ENCODE measurements at regions not wholly inside any gene's neighbourhood (a gene's known extent, or its start where the extent isn't known, plus 50 kb on each side); places are given as distances from the start of the nearest gene placed in this dataset.

DNA sequence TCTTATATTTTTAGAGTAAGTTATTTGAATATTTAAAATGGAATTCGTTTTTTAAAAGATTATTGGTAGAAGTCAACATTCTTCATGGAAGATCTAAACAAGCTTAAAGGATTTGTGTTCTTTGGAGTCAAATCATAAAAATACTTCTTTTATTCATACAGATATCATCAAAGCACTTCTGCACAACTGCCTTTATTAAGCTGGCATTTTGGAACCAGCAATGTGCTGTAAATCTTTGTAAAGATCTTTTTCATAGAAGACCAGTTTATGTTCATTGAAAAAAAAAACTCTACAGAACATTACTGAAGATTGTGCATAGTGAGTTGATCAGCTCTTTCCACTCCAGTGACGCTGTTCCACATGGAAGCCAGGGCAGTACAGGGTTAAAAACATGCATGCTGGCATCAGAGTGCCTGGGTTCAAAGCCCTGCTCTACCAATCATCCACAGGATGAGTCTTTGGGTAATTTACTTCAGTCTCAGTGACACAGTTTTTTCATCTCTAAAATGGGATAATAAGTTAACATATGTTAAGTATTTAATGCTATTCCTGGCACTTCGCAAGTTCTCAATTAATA, 109.6 kb upstream of the SLC38A4 start:
- no peak for TF ChIP-seq POLR2A (IDR thresholded peaks at IDR 0.05)
- TF ChIP-seq, protein P1, sequence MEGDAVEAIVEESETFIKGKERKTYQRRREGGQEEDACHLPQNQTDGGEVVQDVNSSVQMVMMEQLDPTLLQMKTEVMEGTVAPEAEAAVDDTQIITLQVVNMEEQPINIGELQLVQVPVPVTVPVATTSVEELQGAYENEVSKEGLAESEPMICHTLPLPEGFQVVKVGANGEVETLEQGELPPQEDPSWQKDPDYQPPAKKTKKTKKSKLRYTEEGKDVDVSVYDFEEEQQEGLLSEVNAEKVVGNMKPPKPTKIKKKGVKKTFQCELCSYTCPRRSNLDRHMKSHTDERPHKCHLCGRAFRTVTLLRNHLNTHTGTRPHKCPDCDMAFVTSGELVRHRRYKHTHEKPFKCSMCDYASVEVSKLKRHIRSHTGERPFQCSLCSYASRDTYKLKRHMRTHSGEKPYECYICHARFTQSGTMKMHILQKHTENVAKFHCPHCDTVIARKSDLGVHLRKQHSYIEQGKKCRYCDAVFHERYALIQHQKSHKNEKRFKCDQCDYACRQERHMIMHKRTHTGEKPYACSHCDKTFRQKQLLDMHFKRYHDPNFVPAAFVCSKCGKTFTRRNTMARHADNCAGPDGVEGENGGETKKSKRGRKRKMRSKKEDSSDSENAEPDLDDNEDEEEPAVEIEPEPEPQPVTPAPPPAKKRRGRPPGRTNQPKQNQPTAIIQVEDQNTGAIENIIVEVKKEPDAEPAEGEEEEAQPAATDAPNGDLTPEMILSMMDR (IDR thresholded peaks at IDR 0.05), result no peak
